GM12873 (cell line): ENCODE measurements at regions not wholly inside any gene's neighbourhood (a gene's known extent, or its start where the extent isn't known, plus 50 kb on each side); places are given as distances from the start of the nearest gene placed in this dataset.

Source experiments
- TF ChIP-seq, protein P1 (sequence below): IDR thresholded peaks from 2 replicates; pipeline ENCODE4 v1.5.1; 2012; ENCODE audit warnings: low read depth, mild to moderate bottlenecking, moderate library complexity, low read length, control low read depth; ENCODE audit not compliant: insufficient read depth; ENCODE audit errors: missing control alignments

DNA sequence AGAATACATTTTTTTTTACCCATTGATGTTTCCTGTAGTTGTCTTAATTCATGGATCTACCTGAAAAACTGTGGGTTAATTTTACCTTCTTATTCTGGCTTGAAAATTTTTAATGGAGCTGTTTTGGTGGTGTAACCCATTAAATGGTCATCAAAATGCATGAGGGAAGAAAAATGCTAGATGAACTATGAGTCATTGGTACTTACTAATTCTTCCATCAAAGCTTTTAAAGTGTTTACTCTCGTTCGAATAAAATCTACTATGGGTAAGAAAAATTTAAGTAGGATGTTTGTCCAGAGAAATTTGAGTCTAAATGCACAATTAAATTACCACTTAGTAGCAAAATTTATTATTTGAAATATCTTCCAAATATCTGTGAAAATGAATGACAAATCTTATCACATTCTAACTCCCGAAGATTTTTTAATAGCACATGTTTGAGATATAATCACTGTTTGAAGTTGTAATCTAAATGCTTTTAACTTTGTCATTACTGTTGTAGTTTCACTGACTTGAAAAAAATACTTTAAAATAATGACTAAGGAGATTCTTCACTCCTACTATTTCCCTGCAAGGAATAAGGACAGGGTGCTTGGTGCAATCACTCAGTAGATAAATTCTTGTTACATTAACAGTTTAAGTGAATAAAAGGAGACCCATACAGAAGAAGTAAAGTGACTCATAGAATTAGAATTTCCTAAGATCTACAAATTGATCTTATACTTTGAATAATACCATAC is 437.7 kb downstream of the IRS2 start:
- TF ChIP-seq, protein P1, sequence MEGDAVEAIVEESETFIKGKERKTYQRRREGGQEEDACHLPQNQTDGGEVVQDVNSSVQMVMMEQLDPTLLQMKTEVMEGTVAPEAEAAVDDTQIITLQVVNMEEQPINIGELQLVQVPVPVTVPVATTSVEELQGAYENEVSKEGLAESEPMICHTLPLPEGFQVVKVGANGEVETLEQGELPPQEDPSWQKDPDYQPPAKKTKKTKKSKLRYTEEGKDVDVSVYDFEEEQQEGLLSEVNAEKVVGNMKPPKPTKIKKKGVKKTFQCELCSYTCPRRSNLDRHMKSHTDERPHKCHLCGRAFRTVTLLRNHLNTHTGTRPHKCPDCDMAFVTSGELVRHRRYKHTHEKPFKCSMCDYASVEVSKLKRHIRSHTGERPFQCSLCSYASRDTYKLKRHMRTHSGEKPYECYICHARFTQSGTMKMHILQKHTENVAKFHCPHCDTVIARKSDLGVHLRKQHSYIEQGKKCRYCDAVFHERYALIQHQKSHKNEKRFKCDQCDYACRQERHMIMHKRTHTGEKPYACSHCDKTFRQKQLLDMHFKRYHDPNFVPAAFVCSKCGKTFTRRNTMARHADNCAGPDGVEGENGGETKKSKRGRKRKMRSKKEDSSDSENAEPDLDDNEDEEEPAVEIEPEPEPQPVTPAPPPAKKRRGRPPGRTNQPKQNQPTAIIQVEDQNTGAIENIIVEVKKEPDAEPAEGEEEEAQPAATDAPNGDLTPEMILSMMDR: no peak

DNA sequence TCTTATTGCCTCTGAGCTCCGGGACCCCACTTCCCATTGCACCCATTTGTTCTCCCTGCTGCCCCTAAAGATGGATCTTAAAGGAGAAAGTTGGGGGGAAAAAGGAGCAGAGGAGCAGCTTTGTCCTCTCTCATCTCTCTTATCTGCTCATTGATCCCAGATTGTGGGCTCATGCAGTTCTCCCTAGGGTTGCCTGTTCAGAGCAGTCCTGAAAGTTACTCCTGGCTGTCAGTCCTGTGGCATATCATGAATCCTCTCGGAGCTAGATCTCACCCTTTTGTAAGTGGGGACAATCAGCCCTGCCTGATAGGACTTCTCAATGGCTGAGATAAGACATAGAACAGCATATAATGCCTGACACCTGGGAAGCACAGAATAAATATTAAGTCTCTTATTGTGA is 440.3 kb downstream of the IRS2 start:
- TF ChIP-seq, protein P1: no peak

DNA sequence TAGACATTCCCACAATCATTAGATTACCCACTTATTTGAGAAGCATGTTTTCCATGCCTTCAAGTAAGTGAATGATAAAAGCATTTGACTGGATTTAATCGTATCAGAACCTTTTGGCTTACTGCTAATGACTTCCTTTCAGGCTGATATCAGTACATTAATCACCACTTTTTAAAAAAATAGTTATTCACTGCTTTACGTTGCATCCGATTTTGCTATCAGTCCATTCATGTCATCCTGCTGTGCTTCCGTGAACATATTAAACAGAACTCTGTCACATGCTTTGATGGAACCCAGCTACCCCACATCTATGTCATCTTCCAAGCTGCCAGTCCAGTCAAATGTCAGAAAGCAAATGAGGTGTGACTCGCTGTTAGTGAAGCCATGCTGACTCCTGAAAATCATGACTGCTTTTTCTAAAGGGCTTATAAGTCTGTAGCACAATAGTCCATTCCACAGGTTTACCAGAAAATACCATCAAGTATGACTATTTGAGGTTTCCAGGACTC is 440.9 kb downstream of the IRS2 start:
- TF ChIP-seq, protein P1: no peak

DNA sequence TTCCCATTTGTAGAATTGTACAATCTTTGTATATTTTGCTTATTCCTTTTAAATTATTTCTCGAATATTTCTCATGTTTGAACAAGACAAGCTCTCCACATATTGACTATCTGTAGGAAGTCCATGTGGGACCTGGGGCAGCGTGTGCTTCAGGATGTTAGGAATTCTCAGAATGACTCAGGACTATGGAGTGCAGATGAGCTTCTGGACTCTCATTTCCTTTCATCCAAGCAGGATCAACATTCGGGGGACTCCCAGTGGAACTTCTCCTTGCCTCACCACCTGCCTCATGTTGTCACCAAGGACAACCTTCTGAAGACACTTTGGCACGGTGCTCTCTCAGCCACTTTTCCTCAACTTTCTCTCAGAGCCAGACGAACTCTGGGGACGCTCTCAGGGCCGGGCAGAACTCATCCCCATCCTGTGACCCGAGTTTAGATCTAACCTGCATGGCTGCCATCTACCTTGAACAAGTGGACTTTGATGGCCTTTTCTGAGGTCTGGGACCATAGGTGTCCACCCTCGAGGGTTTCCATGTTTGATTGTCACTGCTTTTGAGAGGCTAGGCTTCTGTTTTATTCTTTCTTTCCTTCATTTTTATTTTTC is 441.7 kb downstream of the IRS2 start:
- TF ChIP-seq, protein P1: no peak

DNA sequence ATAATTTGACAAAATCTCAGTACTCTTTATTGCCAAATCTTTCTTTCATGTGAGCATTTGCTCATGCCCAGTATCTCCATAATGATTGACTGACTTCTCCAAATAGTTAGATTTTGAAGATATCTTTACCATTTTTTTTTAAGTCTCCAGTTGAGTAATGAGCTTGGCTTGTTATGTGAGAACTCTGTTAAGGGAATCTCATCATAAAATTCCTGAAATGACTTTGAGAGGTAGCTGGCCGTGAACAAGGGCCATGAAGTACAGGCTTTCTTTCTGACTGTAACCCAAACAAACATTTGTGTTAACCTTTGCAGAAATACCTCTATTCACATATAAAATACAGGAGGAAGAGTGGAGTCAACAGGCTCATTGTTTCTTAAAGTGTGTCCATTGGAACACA is 449.7 kb downstream of the IRS2 start:
- TF ChIP-seq, protein P1: no peak

DNA sequence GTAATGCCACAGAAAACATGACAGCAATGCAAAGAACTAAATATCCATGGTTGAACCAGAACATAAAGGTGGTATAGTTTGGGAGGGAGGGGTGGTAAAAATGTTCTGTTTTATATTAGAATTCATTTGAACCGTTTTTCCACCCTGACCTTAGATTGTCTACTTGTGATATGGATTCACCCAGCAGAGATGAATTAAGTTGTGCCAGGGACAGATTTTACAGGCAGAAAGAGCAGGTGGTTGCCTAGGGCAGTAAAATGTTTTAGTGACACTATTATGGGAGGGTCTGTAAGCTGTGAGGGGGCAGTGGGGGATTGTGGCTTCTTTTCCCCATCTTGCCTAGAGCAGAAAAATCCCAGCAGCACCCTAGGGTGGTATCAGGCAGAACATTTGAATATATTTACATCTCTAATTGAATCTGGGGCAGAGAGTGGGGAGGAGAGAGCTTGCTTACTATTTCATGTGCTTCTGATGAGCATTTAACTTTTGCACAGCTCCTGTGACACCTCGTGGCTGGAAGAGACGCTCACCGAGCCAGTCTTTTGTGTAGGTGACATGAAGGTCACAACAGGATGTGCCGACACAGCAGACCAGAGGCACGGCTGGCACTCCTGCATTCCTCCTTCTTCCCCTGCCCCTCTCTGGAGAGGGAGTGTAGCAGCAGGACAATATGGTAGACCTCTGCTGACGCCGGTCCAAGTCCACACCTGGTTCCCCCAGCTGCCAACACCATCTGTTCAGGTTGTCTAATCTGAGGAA is 452.3 kb downstream of the IRS2 start:
- TF ChIP-seq, protein P1: no peak

DNA sequence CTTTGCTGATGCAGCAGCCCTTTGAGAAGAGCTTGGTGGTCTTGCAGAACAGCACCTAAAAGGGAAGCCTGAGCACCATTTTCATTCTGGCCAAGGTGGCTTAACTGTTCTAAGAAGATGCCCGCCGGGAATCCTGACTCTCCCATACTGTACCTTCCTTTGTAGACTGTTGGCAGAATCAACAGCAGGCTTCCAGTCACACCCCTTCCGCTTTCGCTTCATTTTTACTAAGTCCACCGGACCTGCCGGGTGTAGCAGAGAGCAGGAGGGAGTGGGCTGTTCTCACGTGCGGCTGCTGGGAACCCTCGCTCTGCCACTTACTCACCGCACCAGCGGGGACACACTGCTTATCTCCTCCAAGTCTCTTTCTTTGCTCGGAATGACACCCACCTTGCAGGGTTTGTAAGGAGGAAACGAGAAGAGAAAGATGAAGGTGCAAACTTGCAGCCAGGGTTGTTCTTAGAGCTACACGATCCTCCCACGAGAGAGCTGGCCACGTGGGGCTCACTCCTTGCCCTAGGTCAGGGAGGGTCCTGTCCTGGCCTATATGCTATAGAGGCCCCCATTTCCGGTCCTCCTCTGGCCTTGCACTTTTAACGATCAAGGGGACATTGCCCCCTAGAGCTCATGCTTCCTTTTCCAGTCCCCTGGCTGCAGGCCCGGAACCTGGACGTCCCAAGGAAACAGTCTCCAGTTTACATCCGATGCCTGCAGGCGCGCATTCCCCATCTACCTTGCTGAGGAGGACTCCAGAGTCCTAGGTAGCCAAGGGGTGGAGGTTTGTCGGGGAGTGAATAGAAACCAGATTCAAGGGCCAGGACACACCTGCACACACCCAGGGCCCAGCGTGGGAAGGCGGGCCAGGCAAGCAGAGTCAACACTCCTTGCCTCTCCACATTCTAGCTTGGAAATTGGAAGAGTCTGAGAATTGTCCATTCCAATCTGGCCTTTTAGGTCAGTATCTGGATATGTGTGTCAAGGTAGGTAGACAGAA is 453.6 kb downstream of the IRS2 start:
- TF ChIP-seq, protein P1: no peak
